G401 (cell line): ENCODE measurements at regions not wholly inside any gene's neighbourhood (a gene's known extent, or its start where the extent isn't known, plus 50 kb on each side); places are given as distances from the start of the nearest gene placed in this dataset.

ENCODE experiments used
- DNase-seq: peaks from one replicate; pipeline ENCODE4 v3.0.0-alpha.2; 2015; ENCODE audit warnings: low spot score
- in situ Hi-C: cut with HindIII; loops from 2 replicates; pipeline ENCODE4 v1.10.0; 2016; ENCODE audit warnings: low sequenced_read_pairs, mixed read lengths

- in situ Hi-C loops = no loop called here
- no peak for DNase-seq
These were observed 852.5 kb downstream of the GALR1 start for GRCh38 chr18:78102135-78102534.

GRCh38 chr18:78105611-78106010 is 856.0 kb downstream of the GALR1 start:
- in situ Hi-C loops = no loop called here
- no peak for DNase-seq

DNA sequence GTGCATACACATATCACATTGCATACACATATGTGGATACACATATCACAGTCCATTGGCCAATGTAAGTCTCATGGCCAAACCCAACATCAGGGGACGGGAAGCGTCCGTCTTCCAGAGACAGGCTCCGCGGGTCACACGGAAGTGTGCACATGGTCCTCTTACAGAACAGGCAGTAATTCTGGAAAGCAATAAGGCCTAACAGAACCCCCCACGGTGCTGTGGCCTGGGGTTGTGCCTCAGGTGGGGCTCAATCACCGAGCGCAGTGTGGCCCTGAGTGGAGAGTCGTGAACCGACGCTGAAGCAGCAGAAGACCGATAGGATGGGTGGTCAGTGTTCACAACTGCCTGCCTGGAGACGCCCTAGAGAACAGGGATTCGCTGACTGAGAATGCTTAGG is 857.3 kb downstream of the GALR1 start:
- no peak for DNase-seq
- in situ Hi-C loops = no loop called here

- no peak for DNase-seq
These were observed 857.7 kb downstream of the GALR1 start for GRCh38 chr18:78107363-78107762.

GRCh38 chr18:78108554-78108953 is 858.9 kb downstream of the GALR1 start:
- in situ Hi-C loops = no loop called here
- no peak for DNase-seq

More at GRCh38 chr18:78107363-78107762, 857.7 kb downstream of the GALR1 start:
- in situ Hi-C loops = no loop called here

- in situ Hi-C loops = no loop called here
- DNase-seq = no peak
These were observed 863.7 kb downstream of the GALR1 start for GRCh38 chr18:78113136-78113939.

- in situ Hi-C loops = no loop called here
- no peak for DNase-seq
These were observed 864.2 kb downstream of the GALR1 start for GRCh38 chr18:78113940-78114251.

- DNase-seq = no peak
- in situ Hi-C loops = no loop called here
These were observed 863.6 kb upstream of the SALL3 start for GRCh38 chr18:78115896-78116561.

GRCh38 chr18:78123144-78123909 is 856.3 kb upstream of the SALL3 start:
- no peak for DNase-seq
- in situ Hi-C loops = no loop called here

DNA sequence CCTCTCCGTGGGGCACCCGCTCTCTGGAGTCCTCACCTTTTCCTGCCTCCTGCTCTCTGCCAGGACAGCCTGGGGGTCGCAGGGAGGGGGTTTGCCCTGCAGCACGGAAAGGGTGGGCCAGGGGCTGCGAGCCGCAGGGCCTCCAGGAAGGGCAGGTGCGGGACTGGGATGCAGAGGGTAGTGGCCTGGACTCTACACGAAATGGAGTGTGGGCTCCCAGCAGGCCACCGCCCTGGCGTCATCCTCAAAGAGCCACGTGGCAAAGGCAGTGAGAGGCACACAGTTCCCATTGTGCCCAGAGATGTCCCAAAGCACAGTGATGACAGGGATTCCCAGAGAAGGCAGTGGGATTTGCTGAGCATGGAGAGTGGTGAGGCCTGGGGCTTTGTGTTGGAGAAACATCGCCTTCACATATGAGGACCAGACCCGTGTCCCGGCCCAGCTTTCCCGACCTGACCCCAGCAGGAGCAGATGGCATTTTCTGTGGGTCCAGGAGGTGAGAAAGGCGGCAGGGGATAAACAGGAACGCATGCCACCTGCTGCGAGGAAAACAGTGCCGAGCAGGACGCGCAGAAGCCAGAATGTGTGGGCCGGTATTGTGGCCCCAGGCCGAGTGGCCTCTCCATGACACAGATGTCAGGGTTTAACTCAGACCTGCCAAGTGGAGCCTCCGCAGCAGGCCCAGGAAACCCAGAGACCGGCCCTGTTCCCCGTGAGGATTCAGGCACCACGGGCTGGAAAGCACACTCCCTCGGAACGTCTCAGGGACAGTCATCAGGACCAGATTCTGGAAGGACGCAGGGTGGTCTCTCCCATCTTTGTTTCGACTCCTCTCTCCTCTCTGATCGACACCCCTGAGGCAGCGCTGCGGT is 855.5 kb upstream of the SALL3 start:
- no peak for DNase-seq
- in situ Hi-C loops = no loop called here

- in situ Hi-C loops = no loop called here
These were observed 854.3 kb upstream of the SALL3 start for GRCh38 chr18:78125206-78125896.

DNA sequence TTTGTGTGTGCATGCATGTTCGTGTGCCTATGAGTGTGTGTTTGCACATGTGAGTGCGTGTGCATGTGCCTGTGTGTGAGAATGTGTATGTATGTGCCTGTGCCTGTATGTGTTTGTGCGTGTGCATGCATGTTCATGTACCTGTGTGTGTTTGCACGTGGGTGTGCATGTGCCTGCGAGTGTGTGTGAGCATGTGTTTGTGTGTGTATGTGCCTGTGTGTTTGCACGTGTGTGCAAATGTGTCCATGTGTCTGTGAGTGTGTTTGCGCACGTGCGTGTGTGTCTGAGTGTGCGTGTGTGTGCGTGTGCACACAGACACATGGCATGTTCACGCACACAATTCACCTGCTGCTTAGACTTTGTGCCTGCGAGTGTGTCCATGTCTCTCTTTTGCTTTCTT is 853.5 kb upstream of the SALL3 start:
- DNase-seq = no peak
- in situ Hi-C loops = no loop called here

More at GRCh38 chr18:78125206-78125896, 854.3 kb upstream of the SALL3 start:
- no peak for DNase-seq

DNA sequence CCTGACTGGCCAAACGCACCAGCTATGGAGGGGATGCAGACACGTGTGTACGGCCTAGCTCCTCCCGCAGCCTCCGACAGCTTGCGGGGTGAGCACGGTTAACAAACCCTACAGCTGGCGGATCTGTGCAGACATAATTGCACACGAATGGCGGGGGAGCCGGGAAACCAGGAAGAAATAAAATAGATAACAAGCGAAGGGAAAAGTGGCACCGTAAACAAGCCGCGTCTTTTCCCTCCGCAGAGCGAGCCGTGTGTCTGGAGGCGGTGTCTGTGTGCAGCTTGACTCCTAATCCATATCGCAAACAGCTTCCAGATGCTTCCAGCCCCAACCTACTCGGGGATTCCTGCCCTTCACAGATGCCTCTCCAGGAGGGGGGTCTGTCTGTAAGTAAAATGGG is 853.1 kb upstream of the SALL3 start:
- in situ Hi-C loops = no loop called here
- DNase-seq = no peak

GRCh38 chr18:78127041-78127440 is 852.6 kb upstream of the SALL3 start:
- in situ Hi-C loops = no loop called here
- no peak for DNase-seq

- no peak for DNase-seq
- in situ Hi-C loops = no loop called here
These were observed 851.6 kb upstream of the SALL3 start for GRCh38 chr18:78128004-78128403.

GRCh38 chr18:78129260-78129659 is 850.4 kb upstream of the SALL3 start:
- in situ Hi-C loops = no loop called here
- no peak for DNase-seq

DNA sequence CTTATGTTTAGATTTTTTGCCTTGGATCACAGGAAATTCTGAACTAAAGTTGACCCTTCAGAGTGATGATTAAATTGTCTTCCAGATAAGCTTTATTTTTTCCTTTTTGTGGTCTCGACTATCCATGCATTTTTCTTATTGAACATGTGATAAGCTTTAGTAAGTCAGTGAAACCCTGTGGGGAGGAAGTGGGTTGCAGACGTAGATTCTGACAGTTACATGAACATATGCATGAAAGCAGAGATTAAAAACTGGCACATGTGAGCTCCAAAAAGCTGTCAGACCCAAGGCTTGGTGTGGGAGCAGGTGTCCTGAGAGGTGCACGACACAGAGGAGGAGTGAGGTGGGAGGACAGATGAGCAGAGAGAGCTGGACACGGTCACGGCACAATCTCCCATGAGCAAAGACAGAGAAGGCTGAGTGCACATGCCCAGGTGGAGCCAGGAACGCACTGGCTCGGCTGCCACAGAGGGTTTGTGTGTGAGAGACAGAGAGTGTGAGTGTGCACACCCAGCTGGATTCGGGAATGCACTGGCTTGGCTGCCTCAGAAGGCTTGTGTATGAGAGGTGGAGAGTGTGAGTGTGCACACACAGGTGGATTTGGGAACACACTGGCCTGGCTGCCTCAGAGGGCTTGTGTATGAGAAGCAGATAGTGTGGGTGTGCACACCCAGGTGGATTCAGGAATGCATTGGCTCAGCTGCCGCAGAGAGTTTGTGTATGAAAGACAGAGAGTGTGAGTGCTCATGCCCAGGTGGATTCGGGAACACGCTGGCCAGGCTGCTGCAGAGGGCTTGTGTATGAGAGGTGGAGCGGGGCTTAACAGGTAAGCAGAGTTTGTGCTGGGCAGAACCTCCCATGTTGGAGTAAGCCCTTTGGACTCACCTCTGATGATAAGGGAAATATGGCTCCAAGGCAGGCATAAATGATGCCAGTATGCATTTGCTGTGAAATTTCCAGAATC is 849.1 kb upstream of the SALL3 start:
- in situ Hi-C loops = no loop called here
- DNase-seq = no peak

DNA sequence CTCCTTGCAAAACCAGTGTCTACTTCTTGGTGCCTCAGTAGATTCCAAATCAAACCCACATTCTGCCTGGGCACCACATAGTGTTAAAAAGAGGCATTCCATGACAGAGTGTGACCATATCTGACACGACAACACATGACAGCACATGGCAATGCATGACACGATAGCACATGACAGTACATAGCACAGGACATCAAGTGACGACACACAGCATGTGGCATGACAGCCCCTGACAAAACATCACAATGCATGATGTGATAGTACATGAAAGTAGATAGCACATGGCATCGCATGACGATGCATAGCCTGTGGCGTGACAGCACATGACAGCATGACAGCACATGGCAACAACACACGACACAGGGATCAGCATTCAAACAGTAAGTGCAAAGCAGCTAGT is 845.9 kb upstream of the SALL3 start:
- in situ Hi-C loops = no loop called here
- DNase-seq = no peak
